ENCODE measurements at regions not wholly inside any gene's neighbourhood (a gene's known extent, or its start where the extent isn't known, plus 50 kb on each side); places are given as distances from the start of the nearest gene placed in this dataset.

DNA sequence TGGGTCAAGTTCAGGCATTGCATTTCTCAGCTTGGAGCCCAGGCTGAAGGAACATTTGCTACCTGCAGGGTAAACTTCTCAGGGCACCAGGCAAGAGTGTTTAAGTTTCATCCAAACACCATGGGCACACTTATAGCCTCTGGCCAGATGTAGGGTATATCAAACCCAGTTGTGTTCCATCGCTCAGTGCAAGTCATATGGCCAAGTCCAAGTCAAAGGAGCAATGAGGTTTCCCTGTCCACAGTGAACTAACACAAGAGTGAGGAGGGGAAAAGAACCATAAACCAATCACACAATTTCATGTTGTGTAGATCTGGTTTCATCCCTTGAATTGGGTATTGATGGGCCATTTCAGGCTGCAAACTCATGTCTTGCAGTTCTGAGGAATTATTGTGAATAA, 107.2 kb downstream of the SOX11 start:
- TF ChIP-seq CENPX (CRISPR knock-in tag; IDR thresholded peaks at IDR 0.05) (no peak), POLR2AphosphoS5 (IDR thresholded peaks at IDR 0.05; ENCODE audit: low read depth, low read length) (no peak), NFIC (IDR thresholded peaks at IDR 0.05; ENCODE audit: low read length) (no peak), SRF (IDR thresholded peaks at IDR 0.05; ENCODE audit: low read depth, low read length) (no peak), TOPORS (CRISPR knock-in tag; IDR thresholded peaks at IDR 0.05) (no peak), MAZ (IDR thresholded peaks at IDR 0.05; ENCODE audit: borderline replicate concordance, low read depth, low read length) (no peak), MAZ (CRISPR knock-in tag; IDR thresholded peaks at IDR 0.05; ENCODE audit: low read depth) (no peak), TARDBP (CRISPR knock-in tag; IDR thresholded peaks at IDR 0.05) (no peak), BRCA1 (CRISPR knock-in tag; IDR thresholded peaks at IDR 0.05) (no peak), ZNF550 (CRISPR knock-in tag; IDR thresholded peaks at IDR 0.05; ENCODE audit: borderline replicate concordance) (no peak), CTCF (CRISPR knock-in tag; IDR thresholded peaks at IDR 0.05) (no peak), HDAC1 (CRISPR knock-in tag; IDR thresholded peaks at IDR 0.05) (no peak)
- TF ChIP-seq, protein P1, sequence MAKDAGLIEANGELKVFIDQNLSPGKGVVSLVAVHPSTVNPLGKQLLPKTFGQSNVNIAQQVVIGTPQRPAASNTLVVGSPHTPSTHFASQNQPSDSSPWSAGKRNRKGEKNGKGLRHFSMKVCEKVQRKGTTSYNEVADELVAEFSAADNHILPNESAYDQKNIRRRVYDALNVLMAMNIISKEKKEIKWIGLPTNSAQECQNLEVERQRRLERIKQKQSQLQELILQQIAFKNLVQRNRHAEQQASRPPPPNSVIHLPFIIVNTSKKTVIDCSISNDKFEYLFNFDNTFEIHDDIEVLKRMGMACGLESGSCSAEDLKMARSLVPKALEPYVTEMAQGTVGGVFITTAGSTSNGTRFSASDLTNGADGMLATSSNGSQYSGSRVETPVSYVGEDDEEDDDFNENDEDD (CRISPR knock-in tag; IDR thresholded peaks at IDR 0.05; ENCODE audit: borderline replicate concordance), result no peak

All from HepG2 (cell line).